A549 (cell line): ENCODE measurements at regions not wholly inside any gene's neighbourhood (a gene's known extent, or its start where the extent isn't known, plus 50 kb on each side); places are given as distances from the start of the nearest gene placed in this dataset.

Experiments used
- ATAC-seq, 2 experiments: fragments of 200-7000 bp in 1 of 2; fragments of >200 bp in 1 of 2; cut with Nextera tagmentation in 1 of 2; cut with Tn5 transposase in 1 of 2; 3 replicates each; pipeline versions ENCODE4 v1.8.0 to v1.9.1; 2018 to 2020; ENCODE audit warnings: mild to moderate bottlenecking in 1 of 2, moderate library complexity in 1 of 2
- CTCF ChIA-PET: fragments of 300-600 bp; sonication (Branson Sonifier 250); formaldehyde crosslinking; extraction: SDS; loops from one replicate; lab custom pipeline; 2021; ENCODE audit warnings: antibody characterized with exemption, inconsistent platforms; lab: Yijun Ruan, JAX
- POLR2A ChIA-PET: fragments of 350-600 bp; formaldehyde crosslinking; extraction: SDS; loops from one replicate; lab custom pipeline; 2021; ENCODE audit warnings: antibody characterized with exemption, inconsistent platforms; lab: Yijun Ruan, JAX
- DNase-seq, 2 experiments: peaks; one replicate each; pipeline versions ENCODE4 v3.0.0 to v3.0.0-alpha.2; 2011 to 2016; ENCODE audit warnings: low read depth in 1 of 2, low spot score in 1 of 2
- FAIRE-seq: peaks from 2 replicates; lab custom pipeline; 2011; peaks lifted over from hg19 to GRCh38; lab: Jason Lieb, UNC
- H3K27ac ChIP-seq, 2 experiments: fragments of >200 bp; sonication (Bioruptor Twin); formaldehyde crosslinking; 3 replicates each; pipeline ENCODE4 v1.5.1; 2016 to 2017
- H3K4me1 ChIP-seq: fragments of >200 bp; sonication (Bioruptor Twin); formaldehyde crosslinking; 3 replicates; pipeline ENCODE4 v1.6.1; 2016
- H3K4me2 ChIP-seq: fragments of >200 bp; sonication (Bioruptor Twin); formaldehyde crosslinking; 3 replicates; pipeline ENCODE4 v1.6.1; 2016
- H3K4me3 ChIP-seq: fragments of >200 bp; sonication (Bioruptor Twin); formaldehyde crosslinking; 3 replicates; pipeline ENCODE4 v1.5.1; 2016
- H3K9me3 ChIP-seq: fragments of >200 bp; sonication (Bioruptor Twin); formaldehyde crosslinking; 3 replicates; pipeline ENCODE4 v1.6.1; 2016
- BHLHE40 ChIP-seq: IDR thresholded peaks from 2 replicates; pipeline ENCODE4 v1.6.1; 2012; ENCODE audit warnings: low read depth, low read length, inconsistent platforms
- CBX2 ChIP-seq: fragments of 200-600 bp; sonication (generic); IDR thresholded peaks from 2 replicates; pipeline ENCODE4 v1.6.1; 2016; ENCODE audit warnings: low read depth, mild to moderate bottlenecking, borderline replicate concordance
- CHD4 ChIP-seq: fragments of 200-600 bp; sonication (generic); IDR thresholded peaks from 2 replicates; pipeline ENCODE4 v1.6.1; 2016; ENCODE audit warnings: antibody characterized with exemption, mild to moderate bottlenecking, borderline replicate concordance
- CTCF ChIP-seq: fragments of >200 bp; sonication (Bioruptor Twin); formaldehyde crosslinking; IDR thresholded peaks from 3 replicates; pipeline ENCODE4 v1.5.1; 2016
- EHMT2 ChIP-seq: fragments of 200-600 bp; sonication (generic); IDR thresholded peaks from 2 replicates; pipeline ENCODE4 v1.6.1; 2016; ENCODE audit warnings: antibody characterized with exemption, low read depth, mild to moderate bottlenecking, moderate library complexity
- ELK1 ChIP-seq: fragments of 150-350 bp; IDR thresholded peaks from 2 replicates; pipeline ENCODE4 v1.6.1; 2014; ENCODE audit warnings: low read depth, mild to moderate bottlenecking, low read length
- EP300 ChIP-seq, 2 experiments: fragments of >200 bp; sonication (Bioruptor Twin); formaldehyde crosslinking; IDR thresholded peaks; 2 replicates in 1 of 2; 3 replicates in 1 of 2; pipeline ENCODE4 v1.6.1; 2016 to 2017
- FOSL2 ChIP-seq, 2 experiments: fragments of 450-650 bp in 1 of 2; fragments of >200 bp in 1 of 2; sonication (Bioruptor Twin) in 1 of 2; formaldehyde crosslinking; IDR thresholded peaks; 2 replicates each; pipeline versions ENCODE4 v1.5.0 to v1.6.1; 2016 to 2020; ENCODE audit warnings: mild to moderate bottlenecking in 1 of 2, moderate library complexity in 1 of 2
- HDAC2 ChIP-seq: fragments of 200-600 bp; sonication (generic); IDR thresholded peaks from 2 replicates; pipeline ENCODE4 v1.6.1; 2016
- HEYL ChIP-seq: fragments of 250-450 bp; sonication (Bioruptor Pico); IDR thresholded peaks from 2 replicates; pipeline ENCODE4 v1.8.0; 2021; ENCODE audit warnings: mild to moderate bottlenecking, moderate library complexity
- HOXB5 ChIP-seq: fragments of 250-450 bp; sonication (Bioruptor Pico); IDR thresholded peaks from 2 replicates; pipeline ENCODE4 v1.5.0; 2020; ENCODE audit warnings: mild to moderate bottlenecking, moderate library complexity
- JUN ChIP-seq, 2 experiments: fragments of >200 bp; sonication (Bioruptor Twin); formaldehyde crosslinking; IDR thresholded peaks; 2 replicates in 1 of 2; 3 replicates in 1 of 2; pipeline ENCODE4 v1.6.1; 2016 to 2017
- JUNB ChIP-seq: fragments of >200 bp; sonication (Bioruptor Twin); formaldehyde crosslinking; IDR thresholded peaks from 2 replicates; pipeline ENCODE4 v1.6.1; 2016
- NFE2L2 ChIP-seq: fragments of 150-350 bp; conservative IDR thresholded peaks from 2 replicates; pipeline ENCODE4 v1.6.1; 2014; ENCODE audit warnings: low read length
- NR3C1 ChIP-seq: fragments of >200 bp; sonication (Bioruptor Twin); formaldehyde crosslinking; IDR thresholded peaks from 3 replicates; pipeline ENCODE4 v1.6.1; 2017
- PBX3 ChIP-seq: IDR thresholded peaks from 2 replicates; pipeline ENCODE4 v1.6.1; 2012
- PHF8 ChIP-seq: fragments of 200-600 bp; sonication (generic); IDR thresholded peaks from 2 replicates; pipeline ENCODE4 v1.6.1; 2016; ENCODE audit warnings: low read depth, mild to moderate bottlenecking, antibody characterized with exemption, moderate library complexity, borderline replicate concordance
- POLR2A ChIP-seq: IDR thresholded peaks from 2 replicates; pipeline ENCODE4 v1.6.1; 2012; ENCODE audit warnings: mild to moderate bottlenecking, low read length
- POLR2AphosphoS2 ChIP-seq: conservative IDR thresholded peaks from 2 replicates; pipeline ENCODE4 v1.6.1; 2012; ENCODE audit warnings: low read length, improper control_type of control experiment, inconsistent platforms
- RAD21 ChIP-seq, 2 experiments: fragments of >200 bp in 1 of 2; sonication (Bioruptor Twin) in 1 of 2; formaldehyde crosslinking in 1 of 2; IDR thresholded peaks in 1 of 2; conservative IDR thresholded peaks in 1 of 2; 2 replicates in 1 of 2; 3 replicates in 1 of 2; pipeline ENCODE4 v1.6.1; 2012 to 2018; ENCODE audit warnings: inconsistent platforms in 1 of 2
- RNF2 ChIP-seq: fragments of 200-600 bp; sonication (generic); IDR thresholded peaks from 2 replicates; pipeline ENCODE4 v1.6.1; 2016; ENCODE audit warnings: low read depth, mild to moderate bottlenecking, antibody characterized with exemption, moderate library complexity, borderline replicate concordance
- TFCP2L1 ChIP-seq: fragments of 250-450 bp; sonication (Bioruptor Pico); IDR thresholded peaks from 2 replicates; pipeline ENCODE4 v1.5.0; 2021; ENCODE audit warnings: mild to moderate bottlenecking
- TP53 ChIP-seq: fragments of 250-450 bp; sonication (Bioruptor Pico); IDR thresholded peaks from 2 replicates; pipeline ENCODE4 v1.5.0; 2021; ENCODE audit warnings: mild to moderate bottlenecking, moderate library complexity
- ZFP36 ChIP-seq: fragments of 450-650 bp; IDR thresholded peaks from 2 replicates; pipeline ENCODE4 v1.6.1; 2014; ENCODE audit warnings: borderline replicate concordance; ENCODE audit not compliant: partially characterized antibody
- WGBS: methylation state at CpG from one replicate; pipeline ENCODE4 v1.1.6; 2017; ENCODE audit errors: missing lambda C conversion rate; 5-methylcytosine and 5-hydroxymethylcytosine counted together

- TF ChIP-seq HEYL (CRISPR knock-in tag) (no peak), JUN (IDR thresholded peaks at IDR 0.05) (no peak), EHMT2 (no peak), CHD4 (no peak), PBX3 (no peak), TP53 (CRISPR knock-in tag) (no peak)
- TF ChIP-seq, all 56 proteins: peak for 0
- Histone ChIP-seq H3K9me3 (no peaks in the 10 kb centered on the region), H3K27ac (no peak overlapping the region), H3K4me2 (no peak overlapping the region), H3K4me1 (no peaks in the 10 kb centered on the region), H3K4me3 (no peak overlapping the region)
- no peak for DNase-seq
- ChIA-PET POLR2A (no interaction called here), CTCF (no interaction called here)
- ATAC-seq: no peak
- no peak for FAIRE-seq
- WGBS: 85% methylated on average over 15 of the region's 15 CpGs
Observed at GRCh38 chr21:36532769-36533467, 53.0 kb upstream of the CLDN14 start.

- no peak for ATAC-seq
- 62% methylated on average over 6 of the region's 6 CpGs for WGBS
- CTCF ChIA-PET: no interaction called here
- TF ChIP-seq ELK1 (no peak), CTCF (no peak), PBX3 (no peak), POLR2A (no peak), TFCP2L1 (CRISPR knock-in tag) (no peak), NFE2L2 (no peak), CBX2 (no peak), RNF2 (no peak), EP300 (IDR thresholded peaks at IDR 0.05) (no peak), FOSL2 (IDR thresholded peaks at IDR 0.05) (no peak), FOSL2 (CRISPR knock-in tag; IDR thresholded peaks at IDR 0.05) (no peak), ZFP36 (no peak), NR3C1 (no peak), BHLHE40 (no peak), PHF8 (no peak), JUNB (no peak), HDAC2 (no peak), RAD21 (conservative IDR thresholded peaks at IDR 0.05 in 1 of 2, IDR thresholded peaks at IDR 0.05 in 1 of 2) (no peak), POLR2AphosphoS2 (no peak), TP53 (CRISPR knock-in tag) (no peak), HOXB5 (CRISPR knock-in tag) (no peak)
- TF ChIP-seq, all 56 proteins: peak for 0
- DNase-seq: no peak
- FAIRE-seq: no peak
- H3K4me2 ChIP-seq: no peak overlapping the region
- no peak overlapping the region for H3K27ac ChIP-seq
- POLR2A ChIA-PET: no interaction called here
- no peaks in the 10 kb centered on the region for H3K4me1 ChIP-seq
- no peaks in the 10 kb centered on the region for H3K9me3 ChIP-seq
- no peak overlapping the region for H3K4me3 ChIP-seq
Observed at GRCh38 chr21:36533468-36533848, 53.5 kb upstream of the CLDN14 start.
